Left colon (tissue), 2 donors: ENCODE measurements at regions not wholly inside any gene's neighbourhood (a gene's known extent, or its start where the extent isn't known, plus 50 kb on each side); places are given as distances from the start of the nearest gene placed in this dataset.
"Not testable (repeated sequence)": the region's sequence is repeated elsewhere in the genome, so short reads cannot be mapped to it uniquely, and the experiment has no call there.

Experiments
- ATAC-seq: fragments of 200-7000 bp; cut with Tn5 transposase; one replicate; pipeline ENCODE4 v1.9.1; 2020; ENCODE audit warnings: mild to moderate bottlenecking, moderate library complexity
- DNase-seq, 2 donors: peaks; one replicate each; pipeline ENCODE4 v3.0.0-alpha.2; 2020
- intact Hi-C, 2 donors: fragments of 100-400 bp; cut with DNase I in 1 of 2; cut with micrococcal nuclease in 1 of 2; formaldehyde crosslinking; loops; one replicate each; pipeline versions ENCODE4 v1.11.2 to v1.14.0; 2022; cut with DNase I, micrococcal nuclease
- donor health status: DM: no; HTN: no; CAD: no.
- donor health status: DM: yes; HTN: yes; CAD: no.

DNA sequence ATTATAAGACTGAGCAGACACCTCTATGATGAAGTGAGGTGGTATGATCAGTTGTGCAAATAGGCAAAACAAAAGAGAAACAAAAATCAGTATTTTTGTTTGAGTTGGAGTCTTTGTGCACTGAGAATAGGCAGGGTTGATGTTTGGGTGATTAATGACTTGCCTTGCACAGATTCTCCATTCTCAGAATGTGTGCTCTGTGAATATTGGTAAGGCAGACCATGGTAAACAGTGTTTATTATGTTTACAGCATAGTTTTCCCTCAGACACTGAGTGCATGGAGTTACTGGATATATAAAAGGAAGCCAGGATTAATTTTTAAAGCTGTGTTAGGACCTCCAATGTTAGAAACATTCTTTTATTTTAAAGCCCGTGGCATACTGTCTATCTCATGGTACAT lies 240.2 kb upstream of the MAGEB16 start:
- ATAC-seq (no peak), DNase-seq (no peak)
- intact Hi-C loops, result no loop called here

DNA sequence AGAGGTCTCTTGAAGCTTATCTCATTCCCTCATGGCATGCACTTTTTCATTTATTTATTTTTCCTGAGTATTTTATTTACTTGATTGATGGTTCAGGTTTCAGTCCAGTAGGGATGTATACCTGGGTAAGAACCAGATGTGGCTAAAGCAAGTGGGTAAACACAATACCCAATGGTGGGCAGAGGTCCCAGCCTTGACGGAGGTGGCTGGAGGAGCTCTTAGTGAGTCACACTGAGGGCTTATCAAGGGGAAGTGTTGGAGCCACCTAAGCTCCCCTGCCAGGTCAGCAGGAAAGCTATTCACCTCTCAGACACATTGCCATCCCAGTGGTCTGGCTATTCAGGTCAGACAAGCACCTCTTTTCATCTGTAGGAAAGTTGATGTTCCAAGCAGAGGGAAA lies 236.2 kb upstream of the MAGEB16 start:
- no peak for DNase-seq

GRCh38 chrX:35562395-35562794 lies 235.7 kb upstream of the MAGEB16 start:
- ATAC-seq, result no peak

More for the DNA sequence above, 236.2 kb upstream of the MAGEB16 start:
- intact Hi-C loops, result no loop called here
- no peak for ATAC-seq

DNA sequence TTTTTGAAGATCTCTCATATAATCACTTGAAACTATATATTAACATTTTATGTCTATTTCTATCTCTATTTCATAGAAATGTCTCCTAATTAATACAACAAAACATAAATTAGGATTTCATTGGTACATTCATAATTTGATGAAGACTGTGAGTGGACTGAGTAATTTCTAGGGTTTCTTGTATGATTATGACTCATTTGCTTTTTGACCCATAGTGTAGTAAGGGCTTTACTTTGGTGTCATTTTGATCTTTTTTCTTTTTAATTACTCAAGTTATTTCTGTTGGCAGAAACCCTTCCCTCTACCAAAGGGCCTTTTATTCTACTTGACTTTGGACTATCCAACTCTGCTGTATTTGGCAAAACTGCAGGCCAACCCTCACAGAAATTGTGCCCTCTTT lies 207.9 kb upstream of the MAGEB16 start:
- intact Hi-C loops, result no loop called here
- DNase-seq (no peak), ATAC-seq (no peak)

More at GRCh38 chrX:35562395-35562794, 235.7 kb upstream of the MAGEB16 start:
- DNase-seq, result no peak
- intact Hi-C loops, result no loop called here

GRCh38 chrX:35611562-35611961 lies 186.6 kb upstream of the MAGEB16 start:
- DNase-seq, ATAC-seq, intact Hi-C loops: not testable (repeated sequence)

GRCh38 chrX:35617836-35618235 lies 180.3 kb upstream of the MAGEB16 start:
- DNase-seq, result no peak
- intact Hi-C loops, result no loop called here
- ATAC-seq, result no peak

- intact Hi-C loops, result no loop called here
- ATAC-seq, result no peak
- DNase-seq, result no peak
Measured at GRCh38 chrX:35622040-35622439, 176.1 kb upstream of the MAGEB16 start.

- intact Hi-C loops, result no loop called here
- DNase-seq (no peak), ATAC-seq (no peak)
Measured at GRCh38 chrX:35622601-35623000, 175.5 kb upstream of the MAGEB16 start.

DNA sequence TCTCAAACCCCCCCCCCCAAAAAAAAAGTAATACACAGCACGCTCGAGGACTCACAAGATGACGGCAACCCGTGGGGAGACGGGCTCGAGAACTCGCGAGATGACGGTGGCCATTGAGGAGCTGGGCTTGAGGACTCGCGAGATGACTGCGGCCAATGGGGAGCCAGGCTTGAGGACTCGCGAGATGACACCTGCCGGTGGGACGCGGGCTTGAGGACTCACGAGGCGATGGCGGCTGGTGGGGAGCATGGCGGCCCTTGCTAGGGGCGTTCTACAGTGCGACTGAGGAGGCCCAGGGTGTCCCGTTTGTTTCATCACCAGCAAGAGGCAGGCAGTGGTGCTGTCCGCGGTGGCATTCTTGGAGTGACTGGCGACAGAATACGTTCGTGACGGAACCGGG lies 172.4 kb upstream of the MAGEB16 start:
- intact Hi-C loops, result no loop called here
- DNase-seq (no peak), ATAC-seq (no peak)

DNA sequence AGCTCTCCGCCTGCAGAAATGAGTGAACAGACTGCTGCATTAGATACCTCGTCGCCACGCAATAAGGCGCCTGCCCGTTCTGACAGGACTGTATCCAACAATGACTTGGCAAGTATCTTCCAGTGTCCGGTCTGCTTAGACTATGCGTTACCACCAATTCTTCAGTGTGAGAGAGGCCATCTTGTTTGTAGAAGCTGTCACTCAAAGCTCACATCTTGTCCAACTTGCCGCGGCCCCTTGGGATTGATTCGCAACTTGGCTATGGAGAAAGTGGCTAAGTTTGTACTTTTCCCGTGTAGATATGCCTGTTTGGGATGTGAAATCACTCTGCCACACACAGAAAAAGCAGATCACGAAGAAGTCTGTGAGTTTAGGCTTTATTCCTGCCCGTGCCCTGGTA lies 172.0 kb upstream of the MAGEB16 start:
- ATAC-seq, result no peak
- intact Hi-C loops, result no loop called here
- no peak for DNase-seq

GRCh38 chrX:35635971-35636370 lies 162.2 kb upstream of the MAGEB16 start:
- intact Hi-C loops, DNase-seq, ATAC-seq: not testable (repeated sequence)

DNA sequence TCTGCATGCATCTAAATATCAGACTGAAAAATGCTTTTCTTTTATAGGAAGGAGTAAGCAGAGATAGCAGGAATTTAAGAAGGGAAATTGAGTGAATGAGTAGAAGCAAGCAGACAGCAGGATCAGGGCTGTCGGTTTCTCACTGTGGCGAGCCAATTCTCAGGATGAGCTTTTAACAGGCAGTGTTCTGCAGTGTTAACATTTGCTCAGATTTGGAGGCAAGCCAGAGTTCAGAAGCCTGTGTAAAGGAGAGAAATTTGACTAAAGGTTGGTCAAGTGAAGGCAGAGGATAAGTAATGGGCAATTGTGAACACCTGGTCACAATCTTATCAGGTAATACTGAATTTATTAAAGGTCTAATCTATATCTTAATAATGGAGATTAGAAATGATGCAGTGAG lies 133.3 kb upstream of the MAGEB16 start:
- ATAC-seq, result no peak
- intact Hi-C loops, result no loop called here
- DNase-seq, result no peak

DNA sequence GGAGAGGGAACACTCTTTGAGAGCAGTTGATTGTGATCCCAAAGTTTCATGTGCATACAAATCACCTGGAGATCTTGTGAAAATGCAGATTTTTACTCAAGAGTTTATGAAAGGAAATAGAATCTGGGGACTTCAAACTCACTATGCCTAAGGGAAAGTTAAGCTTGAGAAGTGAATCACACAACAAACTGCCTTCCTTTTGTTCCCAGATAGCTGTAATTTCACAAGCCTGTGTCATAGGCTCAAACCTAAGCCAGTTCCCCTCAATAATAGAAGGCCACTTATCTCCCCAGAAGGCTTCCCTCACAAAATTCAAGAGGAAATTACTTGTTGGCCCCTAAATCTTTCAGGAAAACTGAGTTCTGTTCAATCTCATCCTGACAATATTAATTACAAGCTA lies 132.8 kb upstream of the MAGEB16 start:
- no peak for DNase-seq
- intact Hi-C loops, result no loop called here
- no peak for ATAC-seq

DNA sequence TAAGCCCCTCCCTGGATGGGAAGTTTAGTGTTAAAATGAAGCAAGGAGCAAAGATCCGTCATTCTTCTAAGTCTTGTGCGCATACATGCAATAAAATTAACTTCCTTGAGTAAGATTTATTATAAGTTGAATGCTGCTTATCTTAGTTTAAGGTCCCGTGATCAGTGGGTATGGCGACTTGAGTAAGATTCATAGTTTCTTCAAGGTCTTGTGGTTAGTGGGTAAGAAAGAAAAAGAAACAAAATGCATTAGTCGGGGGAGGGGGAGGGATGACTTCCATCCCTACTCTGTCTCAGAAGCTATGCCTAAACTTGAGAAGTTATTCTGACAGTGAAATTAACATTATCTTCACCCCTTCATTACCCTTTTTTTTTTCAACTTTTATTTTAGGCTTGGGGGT lies 127.3 kb upstream of the MAGEB16 start:
- intact Hi-C loops, result no loop called here
- DNase-seq (no peak), ATAC-seq (no peak)

DNA sequence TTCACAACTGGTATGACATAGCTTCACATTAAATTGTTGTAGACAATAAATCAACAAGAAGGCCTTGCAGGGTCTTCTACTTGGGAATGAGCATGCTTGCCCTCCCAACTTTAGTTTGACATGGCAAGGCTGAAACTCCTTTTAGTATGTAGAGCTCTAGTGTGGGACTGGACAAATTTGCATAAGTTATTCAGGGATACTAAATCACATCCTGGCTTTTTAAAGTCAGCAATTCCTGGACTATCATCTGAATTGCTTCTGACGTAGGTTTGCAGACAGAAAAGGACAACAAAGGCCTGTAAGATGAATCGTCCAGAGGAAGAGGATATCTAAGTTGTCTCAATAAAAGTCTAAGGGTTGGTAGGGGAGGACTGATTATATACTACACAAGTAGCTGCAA lies 123.0 kb upstream of the MAGEB16 start:
- intact Hi-C loops, result no loop called here
- DNase-seq (no peak), ATAC-seq (no peak)

- DNase-seq, result no peak
- intact Hi-C loops, result no loop called here
- ATAC-seq, result no peak
Measured at GRCh38 chrX:35680940-35681346, 117.2 kb upstream of the MAGEB16 start.

DNA sequence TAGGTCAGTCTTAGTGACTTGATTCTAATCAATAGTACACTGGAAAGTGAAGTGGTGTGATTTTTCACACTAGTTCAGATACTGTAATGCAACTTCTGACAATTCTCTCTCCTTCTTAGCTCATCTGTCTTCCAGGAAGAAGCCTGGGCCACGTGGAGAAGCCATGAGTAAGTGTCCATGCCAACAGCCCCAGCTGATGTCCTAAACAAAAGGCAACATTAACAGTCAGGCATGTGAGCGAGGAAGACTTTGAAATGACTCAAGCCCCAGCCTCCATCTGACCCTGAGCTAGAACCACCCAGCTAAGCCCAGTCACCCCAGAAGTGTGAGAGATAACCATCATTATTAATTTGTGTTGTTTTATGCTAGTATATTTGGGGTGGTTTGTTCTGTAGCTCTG lies 115.7 kb upstream of the MAGEB16 start:
- no peak for DNase-seq
- no peak for ATAC-seq
- intact Hi-C loops, result no loop called here

DNA sequence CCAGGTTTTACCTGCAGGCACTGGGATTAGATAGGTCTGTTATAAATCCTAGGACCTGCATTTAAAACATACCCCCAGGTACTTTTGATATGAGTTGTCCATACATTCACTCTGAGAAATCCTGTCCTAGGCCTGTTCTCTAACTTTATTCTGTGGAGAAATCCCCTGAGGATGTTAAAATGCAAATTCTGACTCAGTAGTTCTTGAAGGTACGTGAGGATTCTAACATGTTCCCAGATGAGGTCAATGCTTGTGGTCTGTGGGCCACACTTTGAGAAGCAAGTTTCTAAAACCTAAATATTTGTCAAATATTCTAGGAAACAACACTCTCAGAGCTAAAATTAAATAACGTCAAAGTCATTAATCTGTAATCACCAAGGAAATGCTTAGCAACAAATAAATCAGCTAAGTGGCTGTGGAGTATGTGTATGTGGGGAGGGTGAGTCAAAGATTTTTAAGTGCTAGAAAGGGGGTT lies 101.3 kb upstream of the MAGEB16 start:
- intact Hi-C loops, result no loop called here

GRCh38 chrX:35699642-35700041 lies 98.5 kb upstream of the MAGEB16 start:
- intact Hi-C loops, result no loop called here
- no peak for DNase-seq
- ATAC-seq, result no peak

More for the DNA sequence above, 101.3 kb upstream of the MAGEB16 start:
- DNase-seq, result no peak
- no peak for ATAC-seq

- intact Hi-C loops, result no loop called here
- ATAC-seq, result no peak
- DNase-seq, result no peak
Measured at GRCh38 chrX:35700121-35700520, 98.0 kb upstream of the MAGEB16 start.

- ATAC-seq (no peak), DNase-seq (no peak)
- intact Hi-C loops, result no loop called here
Measured at GRCh38 chrX:35711281-35711680, 86.9 kb upstream of the MAGEB16 start.

DNA sequence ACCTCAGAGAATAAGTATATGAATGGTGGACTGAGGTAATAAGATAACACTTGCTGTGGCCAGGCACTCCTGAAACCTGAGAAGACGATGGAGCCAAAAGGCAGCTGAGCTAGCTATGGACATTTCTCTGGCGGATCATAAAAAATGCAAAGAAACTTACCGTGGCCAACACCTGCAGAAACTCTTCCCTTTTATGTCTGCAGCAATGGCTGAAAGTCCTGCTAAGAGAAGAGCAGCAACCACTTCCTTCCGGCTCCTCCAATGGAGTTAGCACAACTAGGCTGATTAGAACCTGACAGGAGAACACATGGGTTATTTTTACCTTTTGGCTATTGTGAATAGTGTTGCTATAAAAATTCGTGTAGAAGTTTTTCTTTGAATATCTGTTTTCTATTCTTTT lies 76.0 kb upstream of the MAGEB16 start:
- DNase-seq (no peak), ATAC-seq (no peak)
- intact Hi-C loops, result no loop called here
